Transverse colon (tissue), 4 donors: ENCODE measurements at regions not wholly inside any gene's neighbourhood (a gene's known extent, or its start where the extent isn't known, plus 50 kb on each side); places are given as distances from the start of the nearest gene placed in this dataset.
A peak's percentile ranks its signal among the peaks of the same experiment; 100 is the strongest.

Experiments used
- DNase-seq: peaks from one replicate; pipeline ENCODE4 v3.0.0-alpha.2; 2019
- H3K27ac ChIP-seq, 4 donors: fragments of 200-600 bp; sonication (generic); 2 replicates each; pipeline ENCODE4 v1.5.1; 2016 to 2018; ENCODE audit warnings: inconsistent platforms in 4 of 4
- H3K27me3 ChIP-seq: fragments of 200-600 bp; sonication (generic); 2 replicates; pipeline ENCODE4 v1.5.1; 2017; ENCODE audit warnings: inconsistent platforms
- H3K36me3 ChIP-seq, 4 donors: fragments of 200-600 bp; sonication (generic); 2 replicates each; pipeline ENCODE4 v1.5.1; 2017 to 2019; ENCODE audit warnings: inconsistent platforms in 4 of 4
- H3K4me1 ChIP-seq, 4 donors: fragments of 200-600 bp; sonication (generic); 2 replicates each; pipeline ENCODE4 v1.5.1; 2017 to 2020; ENCODE audit warnings: inconsistent platforms in 4 of 4
- H3K4me3 ChIP-seq, 4 donors: fragments of 200-600 bp; sonication (generic); 1 replicate in 1 of 4; 2 replicates in 3 of 4; pipeline versions ENCODE4 v1.5.1 to v1.6.1; 2017 to 2019; ENCODE audit warnings: inconsistent platforms in 4 of 4
- H3K9me3 ChIP-seq, 2 donors: fragments of 200-600 bp; sonication (generic); 2 replicates each; pipeline ENCODE4 v1.5.1; 2017 to 2019; ENCODE audit warnings: inconsistent platforms in 2 of 2
- EP300 ChIP-seq: sonication (generic); formaldehyde crosslinking; IDR thresholded peaks from one replicate; pipeline ENCODE4 v1.6.1; 2017; ENCODE audit warnings: antibody characterized with exemption, low read depth
- POLR2A ChIP-seq: fragments of 450-650 bp; IDR thresholded peaks from one replicate; pipeline ENCODE4 v1.6.1; 2016; ENCODE audit warnings: antibody characterized with exemption, mild to moderate bottlenecking, moderate library complexity
- POLR2AphosphoS5 ChIP-seq, 3 donors: sonication (generic); formaldehyde crosslinking; IDR thresholded peaks; one replicate each; pipeline ENCODE4 v1.6.1; 2016; ENCODE audit warnings: antibody characterized with exemption in 3 of 3
- WGBS, 2 donors: methylation state at CpG; one replicate each; pipeline ENCODE4 v1.1.5; 2018; ENCODE audit warnings: low coverage in 1 of 2; 5-methylcytosine and 5-hydroxymethylcytosine counted together
- in situ Hi-C, 4 donors: fragments of 200-750 bp; cut with MboI; loops; one replicate each; pipeline versions ENCODE4 v1.15.0 to v1.15.1; 2017; ENCODE audit warnings: low sequenced_read_pairs in 3 of 4, low pct_ligation_motif_present in 1 of 4, low pct_unique_long_range_greater_than_20kb in 1 of 4
- intact Hi-C: fragments of 100-400 bp; cut with DNase I; formaldehyde crosslinking; loops from one replicate; pipeline ENCODE4 v1.15.1; 2023; ENCODE audit warnings: low total_unique reads
- TF ChIP-seq, protein P1 (sequence below), 5 experiments: fragments of 200-600 bp in 3 of 5; fragments of 450-650 bp in 2 of 5; sonication (generic) in 3 of 5; IDR thresholded peaks; 1 replicate in 2 of 5; 2 replicates in 3 of 5; pipeline ENCODE4 v1.5.1; 2016 to 2017; ENCODE audit warnings: antibody characterized with exemption in 5 of 5, inconsistent platforms in 3 of 5, mild to moderate bottlenecking in 2 of 5, moderate library complexity in 1 of 5

DNA sequence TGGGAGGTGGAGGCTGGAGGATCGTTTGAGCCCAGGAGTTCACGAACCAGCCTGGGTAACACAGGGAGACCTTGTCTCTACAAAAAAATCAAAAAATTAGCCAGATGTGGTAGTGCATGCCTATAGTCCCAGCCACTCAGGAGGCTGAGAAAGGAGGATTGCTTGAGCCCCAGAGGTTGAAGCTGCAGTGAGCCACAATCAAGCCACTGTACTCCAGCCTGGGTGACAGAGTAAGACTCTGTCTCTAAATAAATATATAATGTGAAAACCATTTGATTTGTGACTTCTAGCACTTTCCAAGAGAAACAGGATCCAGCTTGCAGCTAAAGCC, 459.1 kb downstream of the SOX9 start:
- Histone ChIP-seq H3K36me3 (no peaks in the 10 kb centered on the region), H3K9me3 (no peaks in the 10 kb centered on the region), H3K4me3 (no peak overlapping the region), H3K4me1 (peaks cover 0 to 6% (median 2%) of the 10 kb centered on the region in 4 donors), H3K27ac (peak overlapping the region in 1 of 4 donors; percentile 1), H3K27me3 (no peaks in the 10 kb centered on the region)
- intact Hi-C loops (no loop called here), in situ Hi-C loops (loop anchor here in 2 of 4 donors (10.0 kb wide), 1 partner anchor 75 kb away; no protein-coding TSS in a partner anchor)
- DNase-seq: no peak
- 62 to 67% methylated on average over 2 of the region's 2 CpGs for whole genome bisulfite sequencing, 2 donors
- TF ChIP-seq POLR2AphosphoS5 (IDR thresholded peaks at IDR 0.05): no peak
- TF ChIP-seq POLR2A: no peak
- TF ChIP-seq, protein P1, sequence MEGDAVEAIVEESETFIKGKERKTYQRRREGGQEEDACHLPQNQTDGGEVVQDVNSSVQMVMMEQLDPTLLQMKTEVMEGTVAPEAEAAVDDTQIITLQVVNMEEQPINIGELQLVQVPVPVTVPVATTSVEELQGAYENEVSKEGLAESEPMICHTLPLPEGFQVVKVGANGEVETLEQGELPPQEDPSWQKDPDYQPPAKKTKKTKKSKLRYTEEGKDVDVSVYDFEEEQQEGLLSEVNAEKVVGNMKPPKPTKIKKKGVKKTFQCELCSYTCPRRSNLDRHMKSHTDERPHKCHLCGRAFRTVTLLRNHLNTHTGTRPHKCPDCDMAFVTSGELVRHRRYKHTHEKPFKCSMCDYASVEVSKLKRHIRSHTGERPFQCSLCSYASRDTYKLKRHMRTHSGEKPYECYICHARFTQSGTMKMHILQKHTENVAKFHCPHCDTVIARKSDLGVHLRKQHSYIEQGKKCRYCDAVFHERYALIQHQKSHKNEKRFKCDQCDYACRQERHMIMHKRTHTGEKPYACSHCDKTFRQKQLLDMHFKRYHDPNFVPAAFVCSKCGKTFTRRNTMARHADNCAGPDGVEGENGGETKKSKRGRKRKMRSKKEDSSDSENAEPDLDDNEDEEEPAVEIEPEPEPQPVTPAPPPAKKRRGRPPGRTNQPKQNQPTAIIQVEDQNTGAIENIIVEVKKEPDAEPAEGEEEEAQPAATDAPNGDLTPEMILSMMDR (IDR thresholded peaks at IDR 0.05): no peak
- no peak for TF ChIP-seq EP300

DNA sequence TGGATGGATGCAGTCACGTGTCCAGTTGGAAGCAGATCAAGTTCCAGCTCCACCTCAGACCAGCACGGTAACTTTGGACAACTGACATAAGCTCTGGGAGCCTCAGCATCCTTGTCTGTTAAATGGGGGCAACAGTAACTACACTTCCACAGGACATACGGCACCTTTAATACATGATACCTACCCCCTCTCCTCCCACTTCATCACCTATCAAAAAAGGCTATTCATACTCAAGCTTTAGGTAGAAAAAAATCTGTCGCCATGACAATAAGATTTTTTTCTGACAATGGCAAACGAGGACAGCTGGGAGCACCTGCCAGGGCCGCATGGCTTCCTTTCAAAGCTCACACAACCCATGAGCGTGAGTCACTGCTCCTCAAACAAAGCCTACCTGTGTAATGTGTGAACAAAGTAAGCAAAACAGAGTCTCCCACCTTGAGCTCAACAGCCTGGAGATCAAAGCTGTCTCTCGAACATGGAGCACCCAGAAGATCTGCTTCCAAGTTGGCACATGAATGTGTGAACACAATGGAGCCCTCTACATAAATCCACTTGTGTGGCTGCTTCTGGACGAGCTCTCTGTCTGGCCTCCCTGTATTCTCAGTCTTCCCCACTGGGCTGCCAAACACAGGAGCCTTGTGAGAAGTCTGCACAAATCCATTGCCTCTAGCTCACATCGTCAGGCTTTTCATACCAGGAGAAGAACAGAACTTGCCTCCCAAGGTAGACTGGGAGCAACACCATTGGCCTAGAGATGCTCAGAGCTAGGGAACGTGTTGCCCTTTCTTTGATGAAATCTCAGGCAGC, 459.7 kb downstream of the SOX9 start:
- WGBS, 2 donors: 26 to 42% methylated on average over 5 to 11 of the region's 11 CpGs
- H3K4me1 ChIP-seq: peaks cover 0 to 6% (median 2%) of the 10 kb centered on the region in 4 donors
- peak overlapping the region in 1 of 4 donors; percentile 1 for H3K27ac ChIP-seq
- no peak overlapping the region for H3K4me3 ChIP-seq
- TF ChIP-seq POLR2AphosphoS5 (IDR thresholded peaks at IDR 0.05): no peak
- TF ChIP-seq, protein P1 (IDR thresholded peaks at IDR 0.05): peak in 1 of 5 experiments; percentile 15
- no peaks in the 10 kb centered on the region for H3K27me3 ChIP-seq
- H3K36me3 ChIP-seq: no peaks in the 10 kb centered on the region
- in situ Hi-C loops (loop anchor here in 1 of 4 donors (10.0 kb wide), 1 partner anchor 74 kb away; no protein-coding TSS in a partner anchor), intact Hi-C loops (no loop called here)
- peak; percentile 42 for DNase-seq
- no peaks in the 10 kb centered on the region for H3K9me3 ChIP-seq

DNA sequence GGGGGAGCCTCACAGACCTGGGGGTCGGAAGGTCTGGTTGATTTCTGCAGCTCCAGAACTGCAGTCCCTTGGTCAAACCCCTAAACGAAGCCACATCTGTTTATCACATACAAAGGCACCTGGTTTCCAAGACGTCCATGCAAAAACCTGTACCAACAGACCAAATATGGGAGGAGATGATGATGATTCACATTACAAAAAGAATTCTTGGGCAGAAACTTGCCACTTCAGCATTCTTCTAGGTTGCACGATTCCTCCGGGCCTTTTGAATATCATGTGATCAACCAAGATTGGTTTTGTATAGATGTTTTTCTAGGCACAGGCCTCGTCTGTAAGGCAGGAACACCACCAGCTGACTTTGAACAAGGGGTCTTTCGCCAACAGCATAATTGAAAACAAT, 466.3 kb downstream of the SOX9 start:
- WGBS, 2 donors: 69% methylated on average over 7 of the region's 7 CpGs; no CpG with 5 or more reads in 1 of the 2 donors
- in situ Hi-C loops (loop anchor here in 1 of 4 donors (10.0 kb wide), 1 partner anchor 68 kb away; no protein-coding TSS in a partner anchor), intact Hi-C loops (no loop called here)
- H3K9me3 ChIP-seq: no peaks in the 10 kb centered on the region
- H3K27me3 ChIP-seq: peaks cover 13% of the 10 kb centered on the region
- peaks cover 0 to 19% (median 15%) of the 10 kb centered on the region in 4 donors for H3K4me1 ChIP-seq
- no peaks in the 10 kb centered on the region for H3K36me3 ChIP-seq
- DNase-seq: no peak
- peak overlapping the region; percentile 75 to 90 (median 84) for H3K27ac ChIP-seq
- TF ChIP-seq EP300: no peak
- no peak overlapping the region for H3K4me3 ChIP-seq

DNA sequence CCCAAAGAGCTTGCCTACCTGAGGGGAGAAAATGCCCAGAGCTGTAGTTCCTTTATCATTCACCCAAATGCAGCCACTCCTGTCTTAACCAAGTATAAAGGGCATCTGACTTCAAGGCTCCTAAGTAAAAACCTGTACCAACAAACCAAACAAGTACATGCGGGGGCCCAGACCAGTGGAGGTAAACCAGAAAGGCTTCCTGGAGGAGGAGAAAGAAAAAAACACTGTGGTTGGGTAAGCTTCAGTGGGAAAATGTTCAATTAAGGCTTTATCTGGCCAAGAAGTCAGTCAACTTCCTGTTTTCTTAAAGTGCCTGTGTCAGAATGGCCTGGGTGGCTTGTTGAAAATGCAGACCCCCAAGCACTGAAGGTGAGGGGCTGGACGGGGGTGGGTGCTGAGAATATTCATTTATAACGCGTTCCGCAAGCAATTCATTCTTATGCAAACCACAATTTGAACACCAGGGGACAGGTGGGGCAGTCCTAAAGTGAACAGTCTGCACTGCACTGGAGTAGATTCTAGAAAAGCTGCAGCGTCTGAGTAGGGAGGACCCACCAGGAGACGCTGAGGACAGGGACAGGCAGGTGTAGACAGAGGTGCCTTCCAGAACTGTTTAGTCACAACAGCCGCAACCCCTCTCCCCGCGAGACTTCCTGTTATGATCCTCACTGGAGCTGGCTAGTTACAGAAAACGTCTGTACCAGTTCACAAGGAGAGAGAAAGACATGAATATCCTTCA, 467.1 kb downstream of the SOX9 start:
- in situ Hi-C loops: loop anchor here in 1 of 4 donors (10.0 kb wide), 1 partner anchor 67 kb away; no protein-coding TSS in a partner anchor
- Histone ChIP-seq H3K27ac (peak overlapping the region; percentile 75 to 90 (median 84)), H3K36me3 (no peaks in the 10 kb centered on the region), H3K27me3 (peaks cover 19% of the 10 kb centered on the region), H3K4me3 (peak overlapping the region in 2 of 4 donors; percentile 1 to 71), H3K4me1 (peaks cover 0 to 23% (median 17%) of the 10 kb centered on the region in 4 donors), H3K9me3 (no peaks in the 10 kb centered on the region)
- peak in 1 of 3 donors; percentile 11 for TF ChIP-seq POLR2AphosphoS5 (IDR thresholded peaks at IDR 0.05)
- no peak for TF ChIP-seq EP300
- peak; percentile 17 for TF ChIP-seq POLR2A
- TF ChIP-seq, protein P1 (IDR thresholded peaks at IDR 0.05): peak in 4 of 5 experiments; percentile 8 to 50 (median 23)
- WGBS, 2 donors: 12 to 22% methylated on average over 7 to 11 of the region's 11 CpGs
- peak; percentile 49 for DNase-seq
- intact Hi-C loops: no loop called here
